HG02884 (cell line): ENCODE measurements at regions not wholly inside any gene's neighbourhood (a gene's known extent, or its start where the extent isn't known, plus 50 kb on each side); places are given as distances from the start of the nearest gene placed in this dataset.
A peak's percentile ranks its signal among the peaks of the same experiment; 100 is the strongest.

ENCODE experiments used
- ATAC-seq: cut with Tn5 transposase; IDR thresholded peaks from one replicate; pipeline ENCODE4 v1.9.1; 2021; ENCODE audit warnings: mild to moderate bottlenecking, moderate library complexity; ENCODE audit not compliant: unreplicated experiment

DNA sequence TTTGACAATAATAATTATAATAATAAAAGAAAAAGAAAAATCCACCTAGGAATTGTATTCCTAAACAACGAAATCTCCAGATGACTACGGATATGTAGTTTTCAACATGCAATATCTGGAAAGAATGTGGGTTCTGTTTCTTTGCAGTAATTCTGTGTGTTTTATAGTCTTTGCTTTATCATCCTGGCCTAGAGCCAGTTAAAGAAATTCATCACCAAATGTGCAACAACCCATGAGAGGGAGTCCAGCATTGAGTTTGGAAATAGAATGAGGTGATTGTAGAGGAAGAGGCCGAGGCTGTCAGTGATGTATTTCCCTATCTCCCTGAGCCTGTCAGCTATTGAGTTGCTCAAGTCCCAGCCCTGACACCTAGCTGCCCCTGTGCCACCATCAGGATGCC lies 200.5 kb upstream of the DCN start:
- no peak for ATAC-seq

DNA sequence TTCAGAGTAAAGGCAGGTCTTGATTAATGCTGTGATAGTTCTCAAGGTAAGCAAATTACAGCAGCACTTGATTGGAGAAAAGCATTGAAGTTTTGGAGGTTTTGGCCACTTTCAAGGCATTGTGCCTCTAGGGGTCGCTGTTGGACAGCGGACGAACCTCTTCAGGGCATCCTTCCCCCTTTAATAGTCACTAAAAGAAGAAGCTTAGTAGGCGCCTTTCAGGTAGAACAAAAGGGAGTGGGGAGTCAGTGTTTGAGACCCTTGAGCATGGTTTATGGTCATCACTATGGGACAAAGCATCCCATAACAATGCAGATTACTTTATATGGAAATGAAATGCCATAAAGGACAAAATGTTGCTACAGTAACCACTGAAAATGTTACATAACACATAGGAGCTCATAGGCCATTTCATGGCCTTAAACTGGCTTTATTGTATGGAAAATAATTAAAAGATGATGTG lies 199.5 kb upstream of the DCN start:
- peak; percentile 70 for ATAC-seq

DNA sequence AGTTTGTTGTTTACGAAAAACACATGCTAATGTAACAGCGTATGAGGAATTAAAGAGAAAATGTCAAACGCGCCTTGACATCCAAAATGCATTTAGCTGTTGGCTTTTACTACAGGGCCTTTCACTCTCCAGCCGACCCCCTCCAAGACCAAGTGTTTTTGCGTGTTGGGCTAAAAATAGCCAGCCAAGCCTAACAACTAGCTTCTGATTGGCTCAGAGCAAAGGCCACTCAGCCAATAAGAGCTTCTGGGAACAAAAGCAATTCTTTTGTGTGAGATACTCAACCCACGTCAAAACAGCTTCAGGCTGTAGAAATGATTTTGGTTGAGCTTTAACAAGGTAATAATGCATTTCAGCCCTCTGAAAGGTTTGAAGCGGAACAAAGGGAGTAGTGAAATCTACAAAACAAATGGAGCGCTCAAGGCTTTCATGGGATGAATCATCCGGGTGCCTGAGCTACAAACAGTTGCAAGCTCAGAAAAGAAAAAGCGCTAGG lies 198.7 kb upstream of the DCN start:
- peak; percentile 71 for ATAC-seq

DNA sequence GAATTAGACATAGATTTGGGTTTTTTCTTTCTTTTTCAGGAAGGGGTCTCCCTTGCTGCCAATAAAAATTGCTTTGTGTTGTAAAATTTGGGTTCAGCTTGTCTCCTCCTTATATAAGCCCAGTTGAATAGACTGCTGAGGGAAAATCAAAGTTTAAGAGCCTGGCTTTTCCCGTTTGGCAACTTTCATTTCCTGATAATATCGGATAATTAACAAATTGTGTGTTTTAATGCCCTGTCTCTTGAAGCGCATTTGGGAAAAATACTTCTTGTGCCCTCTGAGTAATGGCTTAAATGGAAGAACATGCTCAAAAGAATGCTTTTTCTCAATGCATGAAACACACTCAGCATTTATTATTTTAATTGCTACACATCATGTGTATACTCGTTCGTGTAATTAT lies 198.0 kb upstream of the DCN start:
- ATAC-seq, result no peak

DNA sequence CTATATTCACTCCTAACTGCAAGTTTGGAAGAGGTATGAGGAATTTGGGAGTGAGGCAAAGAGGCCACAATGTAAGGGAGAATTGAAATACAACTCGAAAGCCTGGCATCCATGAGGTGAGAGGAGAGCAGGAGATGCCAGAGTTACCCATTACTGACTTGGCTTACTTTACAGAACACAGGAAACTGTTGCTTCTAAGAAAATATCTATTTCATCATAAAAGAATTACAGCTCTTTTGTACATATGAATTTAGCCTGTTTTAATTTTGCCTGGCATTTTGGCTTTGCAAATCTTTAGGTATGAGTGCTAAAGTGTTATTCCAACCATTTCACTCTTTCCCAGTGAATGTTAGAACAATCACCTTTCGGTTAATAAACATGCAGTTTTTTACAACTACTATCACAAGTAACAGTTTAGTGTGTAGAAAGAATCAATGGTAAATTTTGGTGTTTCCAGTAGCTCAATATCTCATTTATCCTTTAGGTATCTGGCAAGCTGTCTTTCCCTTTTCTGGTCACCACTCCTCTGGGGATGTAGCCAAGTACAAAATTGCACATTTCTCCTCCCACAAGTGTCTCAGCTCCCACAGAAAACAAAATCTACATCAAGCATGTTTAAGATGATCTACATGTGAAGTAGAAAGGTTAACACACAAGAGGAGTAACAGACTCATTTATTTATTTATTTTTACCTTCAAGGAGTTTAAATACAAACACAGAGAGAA lies 196.6 kb upstream of the DCN start:
- no peak for ATAC-seq

DNA sequence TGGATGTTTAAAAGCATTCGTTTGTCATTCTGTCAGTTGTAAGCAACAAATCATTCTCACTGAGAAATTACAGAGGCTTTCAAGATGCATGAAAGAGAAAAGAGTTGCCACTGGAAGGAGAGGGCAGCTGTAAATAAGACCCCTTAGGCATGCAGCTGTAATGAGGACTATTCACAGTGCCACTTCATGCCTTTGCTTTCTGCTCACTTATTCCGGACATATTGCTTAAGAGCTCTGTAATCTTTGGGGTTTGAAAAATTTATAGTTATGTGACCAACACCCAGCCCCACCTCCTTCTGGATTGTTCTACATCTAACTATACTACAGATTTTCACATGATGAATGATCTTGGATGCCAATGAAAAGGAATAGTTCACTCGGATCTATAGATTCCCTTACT lies 194.8 kb upstream of the DCN start:
- ATAC-seq, result no peak

DNA sequence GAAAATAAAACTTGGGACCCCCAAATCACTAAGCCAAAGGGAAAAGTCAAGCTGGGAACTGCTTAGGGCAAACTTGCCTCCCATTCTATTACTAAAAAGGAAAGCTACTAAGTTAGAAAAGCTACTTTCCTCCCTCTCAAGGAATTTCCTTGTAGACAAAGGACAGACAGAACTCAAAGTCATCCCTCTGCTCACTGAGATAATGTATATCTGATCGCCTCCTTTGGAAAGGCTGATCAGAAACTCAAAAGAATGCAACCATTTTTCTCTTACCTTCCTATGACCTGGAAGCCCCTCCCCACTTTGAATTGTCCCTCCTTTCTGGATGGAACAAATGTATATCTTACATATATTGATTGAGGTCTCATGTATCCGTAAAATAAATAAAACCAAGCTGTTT lies 190.5 kb upstream of the DCN start:
- no peak for ATAC-seq

DNA sequence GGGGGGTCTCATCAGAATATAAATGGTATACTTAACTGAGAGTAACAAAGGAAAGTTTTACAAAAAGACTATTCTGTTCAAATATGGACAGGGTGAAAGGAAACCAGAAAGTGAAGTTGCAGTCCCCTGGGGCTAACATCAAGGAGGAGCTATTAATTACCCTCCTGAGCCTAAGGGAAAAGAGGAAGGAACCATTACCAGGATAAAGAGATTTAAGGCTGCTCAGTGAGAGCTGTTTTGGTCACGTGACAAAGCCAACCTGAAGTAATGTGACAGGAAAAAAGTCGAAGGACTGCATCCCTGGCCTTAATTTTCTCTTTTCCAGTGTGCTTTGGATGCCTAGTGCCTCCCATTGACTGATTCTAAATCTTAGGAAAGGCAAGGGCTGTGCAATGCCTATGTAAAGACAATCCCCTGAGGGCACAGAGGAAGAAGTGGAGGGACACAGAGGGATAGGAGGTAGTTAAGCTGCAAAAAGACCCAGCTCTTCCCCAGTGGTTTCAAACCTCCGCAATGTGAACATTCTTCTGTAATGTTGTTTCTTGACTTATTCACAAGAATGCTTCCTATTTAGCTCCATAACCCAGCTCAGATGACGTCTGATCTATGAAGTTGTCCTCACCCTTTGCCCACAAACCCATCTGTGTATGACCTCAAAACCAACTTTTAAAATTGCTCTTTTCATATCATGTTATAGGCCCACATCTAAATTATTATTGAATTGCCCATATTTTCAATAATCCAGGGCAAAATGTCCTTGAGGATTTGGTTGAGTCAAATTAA lies 187.7 kb upstream of the DCN start:
- no peak for ATAC-seq

DNA sequence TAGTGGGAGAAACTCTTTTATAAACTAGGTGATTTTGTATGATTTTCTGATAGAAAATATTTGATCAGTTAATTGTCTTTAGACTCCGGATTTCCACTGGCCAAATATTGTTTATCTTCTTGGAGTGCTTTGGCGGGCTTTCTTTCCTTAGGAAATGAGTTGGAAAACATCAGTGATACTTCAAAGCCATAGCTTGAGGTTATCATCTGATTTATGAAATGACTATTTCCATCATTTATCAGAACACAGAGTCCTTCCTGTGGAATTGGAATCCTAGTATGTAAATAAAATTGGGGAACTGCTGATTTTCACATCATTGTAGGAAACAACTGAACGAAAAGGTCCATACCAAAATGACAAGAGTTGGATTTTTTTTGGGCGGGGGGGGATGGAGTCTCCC lies 186.0 kb upstream of the DCN start:
- ATAC-seq, result no peak

DNA sequence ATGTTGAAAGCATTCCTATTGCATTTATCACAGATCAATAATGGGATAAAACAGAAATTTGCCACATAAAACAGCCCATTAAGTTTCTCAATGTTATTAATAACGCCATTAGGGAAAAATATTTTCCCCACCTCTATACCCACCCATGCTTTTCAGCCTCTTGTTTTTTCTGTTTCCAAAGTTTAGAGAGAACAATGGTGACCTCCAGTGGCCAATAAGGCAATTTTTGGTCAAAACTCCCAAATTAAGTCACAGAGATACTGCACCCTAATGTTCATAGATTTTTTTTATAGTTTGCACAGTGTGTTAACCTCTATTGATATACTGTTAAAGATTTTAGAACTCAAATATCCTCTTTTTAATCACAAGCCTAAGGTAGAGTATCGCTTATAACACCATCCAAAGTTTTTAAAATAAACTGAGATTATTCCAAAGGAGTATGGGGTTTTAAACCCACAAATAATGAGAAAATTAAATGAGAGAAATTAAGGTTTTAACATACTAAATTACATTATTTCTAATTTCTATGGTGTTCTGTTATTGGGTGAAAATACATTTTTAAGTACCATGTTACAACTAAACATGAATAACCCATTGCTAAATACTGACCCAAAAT lies 184.7 kb upstream of the DCN start:
- peak; percentile 43 for ATAC-seq

DNA sequence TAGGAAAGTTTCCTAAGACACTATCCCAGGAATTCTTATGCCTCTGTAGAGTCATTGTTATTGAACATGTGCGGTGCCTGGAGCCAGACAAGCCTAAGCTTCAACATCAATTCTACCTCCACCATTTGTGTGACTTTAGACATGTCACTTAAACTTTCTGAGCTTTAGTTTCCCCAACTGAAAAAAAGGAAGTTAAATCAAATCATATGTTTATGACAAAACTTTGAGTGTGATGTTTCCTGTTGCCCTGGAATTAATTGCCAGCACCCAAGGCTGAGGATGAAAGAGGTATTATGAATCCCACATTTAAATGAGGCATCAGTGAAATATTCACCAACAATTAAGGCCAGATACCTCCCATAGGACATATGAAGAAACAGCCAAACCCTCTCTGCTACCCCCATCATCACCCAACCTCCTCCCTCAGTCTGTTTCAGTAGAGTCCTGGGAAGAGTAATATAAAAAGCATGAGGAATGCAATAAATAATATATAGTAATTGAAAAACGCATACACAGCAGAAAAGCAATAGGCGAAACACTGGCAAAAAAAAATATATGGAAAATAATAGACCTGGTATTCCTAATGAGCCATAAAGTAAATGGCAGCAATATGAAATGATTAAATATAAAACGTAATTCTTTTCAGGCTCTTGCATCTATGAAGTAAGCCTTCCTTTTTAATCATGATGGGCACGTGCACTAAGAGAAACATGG lies 182.0 kb upstream of the DCN start:
- ATAC-seq, result no peak

DNA sequence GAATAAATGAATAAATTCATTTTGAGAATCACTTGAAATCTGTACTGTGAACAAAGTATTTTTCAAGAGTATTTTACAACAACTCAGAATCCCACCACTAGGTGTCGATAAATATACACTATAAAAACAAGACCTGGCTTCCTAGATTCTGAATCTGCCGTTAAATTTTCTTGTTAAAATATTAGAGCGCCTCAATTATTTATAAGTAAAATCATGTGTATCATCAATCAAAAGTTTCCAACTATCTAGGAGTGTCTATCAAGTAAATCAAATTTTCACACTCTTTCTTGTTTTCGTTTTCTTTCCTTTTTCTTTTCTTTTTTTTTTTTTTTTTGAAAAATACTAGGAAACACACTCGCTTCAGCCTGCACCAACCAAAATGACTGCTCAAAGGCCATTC lies 179.2 kb upstream of the DCN start:
- ATAC-seq, result peak; percentile 59

DNA sequence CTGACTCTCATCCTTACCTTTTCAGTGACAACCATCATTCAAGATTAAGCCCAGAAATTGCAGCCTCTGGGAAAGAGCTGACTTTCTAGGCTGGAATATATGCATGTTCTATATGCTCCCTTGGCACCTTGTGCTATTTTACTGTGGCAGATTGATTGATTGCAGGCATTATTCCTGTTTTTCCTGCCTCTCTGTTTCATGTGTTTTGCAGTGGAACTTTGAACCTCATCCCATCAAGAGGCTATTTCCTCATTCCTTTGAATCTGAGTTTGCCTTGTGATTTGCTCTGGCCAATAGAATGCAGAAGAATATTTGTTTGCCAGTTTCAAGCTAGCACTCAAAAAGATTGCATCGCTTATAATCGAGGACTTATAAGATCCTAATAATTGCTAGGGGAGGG lies 174.8 kb upstream of the DCN start:
- ATAC-seq, result no peak

DNA sequence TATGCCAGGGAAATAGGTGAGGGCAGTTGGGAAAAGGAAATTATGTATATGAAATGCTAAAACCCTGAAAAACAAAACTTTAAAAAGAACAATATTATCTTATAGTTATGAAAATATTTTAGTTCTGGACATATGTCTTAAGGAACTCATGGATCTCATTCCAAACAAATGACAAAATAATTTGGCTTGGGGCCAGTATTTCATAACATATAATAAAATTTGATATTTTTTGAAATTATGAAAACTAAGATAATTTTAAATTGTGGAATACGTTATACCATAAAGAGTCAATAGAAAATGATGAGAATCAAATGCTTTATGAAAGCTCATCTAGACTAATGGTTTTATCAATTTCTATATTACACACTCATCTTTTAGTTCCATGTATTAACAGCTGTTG lies 173.8 kb upstream of the DCN start:
- ATAC-seq, result no peak

DNA sequence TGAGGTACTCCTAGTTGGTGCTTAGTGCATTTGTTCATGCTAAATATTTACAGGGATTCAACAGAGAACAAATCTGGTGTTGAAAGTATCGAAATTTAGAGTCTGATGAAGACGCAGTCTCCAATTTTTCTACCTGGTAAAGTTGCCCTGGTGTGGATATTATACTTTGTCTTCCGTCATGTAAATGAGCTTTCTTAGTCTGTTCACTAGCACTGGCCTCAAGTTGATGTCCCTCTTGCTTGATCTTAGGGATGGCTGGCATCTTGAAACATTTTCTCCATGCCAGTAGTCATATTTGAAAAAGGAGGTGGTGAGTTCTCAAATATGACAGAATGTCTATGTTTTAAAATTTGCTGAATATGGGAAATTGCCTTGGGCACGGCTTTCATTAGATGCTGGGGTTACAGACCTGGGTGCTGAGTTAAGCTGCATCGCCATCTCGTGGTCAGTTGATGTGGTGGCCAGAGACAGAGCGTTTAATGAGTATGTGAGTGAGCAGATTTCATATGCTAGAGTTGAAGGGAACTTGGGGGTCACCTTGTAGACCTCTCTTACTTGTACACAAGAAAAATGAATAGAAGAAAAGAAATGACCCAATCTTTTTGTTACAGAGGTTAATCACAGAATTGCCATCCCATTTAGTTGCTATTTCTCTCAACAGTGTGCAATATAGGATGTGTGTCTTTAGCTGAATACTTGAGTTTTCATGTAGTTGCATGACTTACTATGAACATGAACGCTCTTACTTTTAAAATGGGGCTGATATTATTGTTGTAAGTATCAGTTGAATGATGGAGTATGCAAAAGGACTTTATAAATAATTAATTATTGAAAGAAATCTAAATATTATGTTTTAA lies 172.8 kb upstream of the DCN start:
- ATAC-seq, result peak; percentile 97

DNA sequence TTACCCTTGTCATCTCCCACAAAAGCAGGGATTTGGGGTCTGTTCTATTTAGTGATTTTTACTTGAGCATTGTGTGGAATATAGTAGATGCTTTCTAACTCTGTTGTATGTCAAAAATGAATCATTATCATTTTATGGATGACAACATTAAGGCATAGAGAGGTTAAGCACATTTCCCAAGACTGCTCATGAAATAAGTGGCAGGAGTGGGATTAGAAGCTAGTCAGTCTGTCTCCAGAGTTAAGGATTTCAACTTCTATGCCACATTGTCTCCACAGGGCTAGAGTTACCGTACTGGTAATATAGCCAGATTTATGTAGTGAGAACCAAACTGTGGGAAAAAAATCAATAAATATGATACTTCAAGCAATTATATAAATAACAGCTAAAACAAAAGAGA lies 170.6 kb upstream of the DCN start:
- ATAC-seq, result no peak

DNA sequence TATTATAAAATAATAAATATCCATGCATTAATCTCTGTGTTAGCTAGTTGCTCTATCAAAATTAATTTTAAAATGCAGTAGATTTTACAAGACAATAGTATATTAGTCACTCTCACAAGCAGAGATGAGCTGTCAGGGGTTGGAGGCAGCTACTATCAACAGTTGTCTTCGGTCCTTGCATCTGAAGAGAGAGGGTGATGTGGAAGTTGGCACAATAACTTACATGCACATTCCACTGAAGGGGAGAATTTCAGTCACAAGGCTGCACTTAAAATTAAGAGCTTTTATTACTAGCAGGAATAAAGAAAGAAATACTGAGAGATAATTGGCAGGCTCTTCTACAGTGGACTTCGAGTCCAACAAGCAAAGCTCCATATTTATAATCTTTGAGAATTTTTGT lies 166.9 kb upstream of the DCN start:
- no peak for ATAC-seq

DNA sequence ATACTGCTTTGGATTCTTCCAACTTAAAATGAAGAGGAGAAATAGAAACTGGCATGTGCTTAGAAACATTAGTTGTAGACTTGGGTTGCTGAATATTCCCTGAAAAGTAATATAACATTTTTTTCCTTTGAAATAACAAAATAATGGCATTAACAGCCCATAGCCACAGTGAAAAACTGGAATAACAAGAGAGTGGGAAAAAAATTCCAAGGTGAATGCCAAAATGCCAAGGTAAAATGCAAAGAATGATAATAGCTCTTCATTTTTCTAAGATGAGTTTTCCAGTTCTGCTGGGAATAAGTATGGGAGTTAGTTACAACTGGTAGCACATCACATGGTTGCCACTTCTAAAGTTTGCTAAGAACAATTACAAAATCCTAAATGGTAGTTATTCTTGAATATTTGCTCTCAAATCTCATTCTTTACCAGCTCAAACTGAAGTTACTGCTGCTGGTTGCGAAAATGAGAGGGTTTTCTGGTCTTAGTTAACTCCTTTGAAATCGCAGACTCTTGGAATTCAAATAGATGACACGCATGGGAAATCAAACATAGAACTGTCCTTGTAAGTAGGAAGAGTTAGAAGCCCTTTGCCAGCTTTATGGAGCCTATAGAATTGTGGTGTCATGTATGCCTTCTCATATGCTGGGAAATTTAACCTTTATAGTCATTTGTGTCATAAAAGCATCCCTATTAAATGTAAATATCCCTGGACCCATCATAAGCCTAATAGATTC lies 165.0 kb upstream of the DCN start:
- ATAC-seq, result no peak

DNA sequence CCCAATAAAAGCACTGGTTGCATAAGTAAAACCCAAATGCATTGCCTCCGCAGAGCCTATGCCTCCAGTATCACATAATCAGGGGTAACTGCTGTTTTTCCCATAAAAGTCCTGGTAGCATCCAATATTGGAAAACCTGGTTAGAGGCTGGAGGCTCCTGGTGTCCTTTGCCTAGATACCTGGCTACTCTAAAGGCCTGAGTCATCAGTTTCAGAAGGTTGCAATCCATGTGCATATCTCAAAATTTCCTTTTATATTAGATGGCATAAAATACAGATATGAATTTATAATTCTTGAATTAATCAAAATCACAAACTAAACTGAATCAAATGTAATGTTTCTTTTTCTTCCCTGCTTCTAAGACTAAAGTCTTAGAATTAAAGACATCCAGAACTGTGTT lies 164.2 kb upstream of the DCN start:
- no peak for ATAC-seq

DNA sequence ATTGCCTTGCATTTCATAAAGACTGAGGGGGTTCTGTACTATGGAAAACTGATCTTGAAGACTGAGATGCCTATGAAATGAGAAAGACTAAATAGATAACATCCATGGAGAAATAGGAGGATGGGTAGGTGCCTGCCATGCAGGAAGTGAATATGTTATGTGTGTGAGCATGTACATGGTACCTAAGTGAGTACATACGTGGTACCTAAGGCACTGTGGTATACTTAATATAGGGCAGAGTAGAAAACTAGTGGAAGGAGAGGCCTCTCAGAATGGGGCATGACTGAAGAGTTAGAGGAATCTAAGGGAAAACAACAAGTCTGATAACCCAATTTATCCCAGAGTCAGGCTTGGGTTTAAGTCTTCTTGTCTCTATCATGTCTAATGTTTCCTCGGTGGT lies 161.8 kb upstream of the DCN start:
- no peak for ATAC-seq
